SH-SY5Y (cell line): ENCODE measurements at regions not wholly inside any gene's neighbourhood (a gene's known extent, or its start where the extent isn't known, plus 50 kb on each side); places are given as distances from the start of the nearest gene placed in this dataset.

Experiments
- GATA2 ChIP-seq: IDR thresholded peaks from 2 replicates; pipeline ENCODE4 v1.6.1; 2011; ENCODE audit warnings: mild to moderate bottlenecking, low read depth, low read length
- GATA3 ChIP-seq: IDR thresholded peaks from 2 replicates; pipeline ENCODE4 v1.6.1; 2011; ENCODE audit warnings: low read depth, mild to moderate bottlenecking, low read length, moderate library complexity

DNA sequence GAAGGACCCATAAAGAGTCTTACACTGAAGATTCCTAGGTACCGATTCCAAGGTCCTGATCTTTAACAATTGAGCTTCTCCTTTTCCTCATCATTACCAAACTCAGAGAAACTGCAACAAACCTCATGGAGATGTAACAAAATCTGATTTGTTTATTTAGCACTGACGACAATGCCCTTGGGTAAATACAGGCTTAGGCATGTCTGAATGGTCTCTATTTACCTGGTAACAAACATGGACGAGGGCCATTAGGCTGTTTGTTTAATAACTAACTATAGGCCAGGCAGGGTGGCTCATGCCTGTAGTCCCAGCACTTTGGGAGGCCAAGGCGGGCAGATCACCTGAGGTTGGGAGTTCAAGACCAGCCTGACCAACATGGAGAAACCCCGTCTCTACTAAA is 333.3 kb downstream of the AGTPBP1 start:
- TF ChIP-seq GATA2 (no peak), GATA3 (no peak)
